ENCODE measurements at regions not wholly inside any gene's neighbourhood (a gene's known extent, or its start where the extent isn't known, plus 50 kb on each side); places are given as distances from the start of the nearest gene placed in this dataset.

DNA sequence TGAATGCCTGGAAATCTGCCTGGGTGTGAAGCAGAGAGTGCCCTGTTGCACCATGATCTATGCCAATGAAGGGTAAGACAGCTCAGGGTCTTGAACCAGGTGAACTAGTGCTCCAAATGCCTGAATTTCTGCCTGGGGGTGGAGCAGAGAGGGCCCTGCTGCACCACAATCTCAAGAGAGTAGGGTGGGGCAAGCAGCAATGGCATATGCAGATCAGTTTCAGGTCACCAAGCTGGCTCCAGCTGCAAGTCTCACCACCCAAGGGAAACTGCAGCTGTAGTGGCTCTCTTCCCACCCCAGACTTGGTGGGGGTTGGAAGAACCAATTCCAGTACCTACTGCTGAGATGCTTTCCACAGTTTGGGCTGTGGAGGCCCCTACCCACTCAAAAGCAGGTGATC, 147.0 kb downstream of the SPANXN1 start:
- no peak overlapping the region for H3K9ac ChIP-seq (ENCODE audit: insufficient read depth, low read depth, low read length)
- BruUV-seq (replicated peaks), result no TSS peak
- intact Hi-C loops (cut with micrococcal nuclease; ENCODE audit: unreplicated experiment), result no loop called here
- in situ Hi-C loops (cut with HindIII; ENCODE audit: extremely low pct_ligation_motif_present, low pct_unique_long_range_greater_than_20kb), result no loop called here
- peaks cover 49% of the 10 kb centered on the region; the same call in 1 of the 2 replicates for H3K9me3 ChIP-seq (ENCODE audit: low read length)
- no peak overlapping the region for H3K4me2 ChIP-seq (ENCODE audit: low read depth, low read length)
- H3K4me3 ChIP-seq (replicated peaks in 1 of 3; ENCODE audit: insufficient read depth in 1 of 3, low read depth in 2 of 3, low read length in 3 of 3), result no peak overlapping the region
- H3K27ac ChIP-seq (ENCODE audit: extremely low read length, insufficient read depth, low read length), result no peak overlapping the region
- ChIA-PET POLR2A (no interaction called here), CTCF (ENCODE audit: low intra/inter-chr PET ratio, low total read pairs) (no interaction called here)
- no peak for FAIRE-seq
- ATAC-seq, result no peak
- H3K27me3 ChIP-seq (ENCODE audit: control insufficient read depth in 1 of 2, insufficient read depth in 2 of 2, low read length in 2 of 2), result no peaks in the 10 kb centered on the region
- H3K36me3 ChIP-seq (replicated peaks in 1 of 2; ENCODE audit: control insufficient read depth in 1 of 2, insufficient read depth in 2 of 2, low read length in 2 of 2), result no peaks in the 10 kb centered on the region
- no peak for DNase-seq (ENCODE audit: low spot score)
- H3K4me1 ChIP-seq (ENCODE audit: insufficient read depth, low read length), result no peaks in the 10 kb centered on the region
- no peak overlapping the region for H2AFZ ChIP-seq (ENCODE audit: low read length)
- TF ChIP-seq FOXO1 (CRISPR knock-in tag; IDR thresholded peaks at IDR 0.05), result no peak
- TF ChIP-seq, protein P1, sequence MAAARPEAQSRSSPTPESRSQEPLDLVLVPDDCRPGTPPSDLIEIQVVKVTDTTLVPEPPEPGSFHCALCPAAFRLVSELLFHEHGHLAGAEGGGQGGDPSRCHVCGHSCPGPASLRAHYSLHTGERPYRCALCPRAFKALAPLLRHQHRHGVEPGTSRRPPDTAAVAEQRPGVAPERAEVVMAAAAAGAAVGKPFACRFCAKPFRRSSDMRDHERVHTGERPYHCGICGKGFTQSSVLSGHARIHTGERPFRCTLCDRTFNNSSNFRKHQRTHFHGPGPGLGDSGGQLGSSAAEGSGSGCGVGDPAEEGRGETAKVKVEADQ (CRISPR knock-in tag; IDR thresholded peaks at IDR 0.05; ENCODE audit: borderline replicate concordance), result no peak
- no peak for TF ChIP-seq SMARCC2 (IDR thresholded peaks at IDR 0.05)
- TF ChIP-seq, protein P2, sequence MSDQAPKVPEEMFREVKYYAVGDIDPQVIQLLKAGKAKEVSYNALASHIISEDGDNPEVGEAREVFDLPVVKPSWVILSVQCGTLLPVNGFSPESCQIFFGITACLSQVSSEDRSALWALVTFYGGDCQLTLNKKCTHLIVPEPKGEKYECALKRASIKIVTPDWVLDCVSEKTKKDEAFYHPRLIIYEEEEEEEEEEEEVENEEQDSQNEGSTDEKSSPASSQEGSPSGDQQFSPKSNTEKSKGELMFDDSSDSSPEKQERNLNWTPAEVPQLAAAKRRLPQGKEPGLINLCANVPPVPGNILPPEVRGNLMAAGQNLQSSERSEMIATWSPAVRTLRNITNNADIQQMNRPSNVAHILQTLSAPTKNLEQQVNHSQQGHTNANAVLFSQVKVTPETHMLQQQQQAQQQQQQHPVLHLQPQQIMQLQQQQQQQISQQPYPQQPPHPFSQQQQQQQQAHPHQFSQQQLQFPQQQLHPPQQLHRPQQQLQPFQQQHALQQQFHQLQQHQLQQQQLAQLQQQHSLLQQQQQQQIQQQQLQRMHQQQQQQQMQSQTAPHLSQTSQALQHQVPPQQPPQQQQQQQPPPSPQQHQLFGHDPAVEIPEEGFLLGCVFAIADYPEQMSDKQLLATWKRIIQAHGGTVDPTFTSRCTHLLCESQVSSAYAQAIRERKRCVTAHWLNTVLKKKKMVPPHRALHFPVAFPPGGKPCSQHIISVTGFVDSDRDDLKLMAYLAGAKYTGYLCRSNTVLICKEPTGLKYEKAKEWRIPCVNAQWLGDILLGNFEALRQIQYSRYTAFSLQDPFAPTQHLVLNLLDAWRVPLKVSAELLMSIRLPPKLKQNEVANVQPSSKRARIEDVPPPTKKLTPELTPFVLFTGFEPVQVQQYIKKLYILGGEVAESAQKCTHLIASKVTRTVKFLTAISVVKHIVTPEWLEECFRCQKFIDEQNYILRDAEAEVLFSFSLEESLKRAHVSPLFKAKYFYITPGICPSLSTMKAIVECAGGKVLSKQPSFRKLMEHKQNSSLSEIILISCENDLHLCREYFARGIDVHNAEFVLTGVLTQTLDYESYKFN (CRISPR knock-in tag; conservative IDR thresholded peaks at IDR 0.05), result no peak
- TF ChIP-seq, protein P3, sequence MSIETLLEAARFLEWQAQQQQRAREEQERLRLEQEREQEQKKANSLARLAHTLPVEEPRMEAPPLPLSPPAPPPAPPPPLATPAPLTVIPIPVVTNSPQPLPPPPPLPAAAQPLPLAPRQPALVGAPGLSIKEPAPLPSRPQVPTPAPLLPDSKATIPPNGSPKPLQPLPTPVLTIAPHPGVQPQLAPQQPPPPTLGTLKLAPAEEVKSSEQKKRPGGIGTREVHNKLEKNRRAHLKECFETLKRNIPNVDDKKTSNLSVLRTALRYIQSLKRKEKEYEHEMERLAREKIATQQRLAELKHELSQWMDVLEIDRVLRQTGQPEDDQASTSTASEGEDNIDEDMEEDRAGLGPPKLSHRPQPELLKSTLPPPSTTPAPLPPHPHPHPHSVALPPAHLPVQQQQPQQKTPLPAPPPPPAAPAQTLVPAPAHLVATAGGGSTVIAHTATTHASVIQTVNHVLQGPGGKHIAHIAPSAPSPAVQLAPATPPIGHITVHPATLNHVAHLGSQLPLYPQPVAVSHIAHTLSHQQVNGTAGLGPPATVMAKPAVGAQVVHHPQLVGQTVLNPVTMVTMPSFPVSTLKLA (IDR thresholded peaks at IDR 0.05), result no peak
- no peak for TF ChIP-seq ARID2 (CRISPR knock-in tag; IDR thresholded peaks at IDR 0.05; ENCODE audit: borderline replicate concordance)
- no peak for TF ChIP-seq NFKB2 (CRISPR knock-in tag; IDR thresholded peaks at IDR 0.05; ENCODE audit: borderline replicate concordance)
- no peak for TF ChIP-seq SRF (IDR thresholded peaks at IDR 0.05; ENCODE audit: low read depth, low read length)
- TF ChIP-seq EEA1 (CRISPR knock-in tag; IDR thresholded peaks at IDR 0.05; ENCODE audit: borderline replicate concordance), result no peak
- no peak for TF ChIP-seq MBD4 (IDR thresholded peaks at IDR 0.05; ENCODE audit: borderline replicate concordance, low read length)
- TF ChIP-seq, protein P4, sequence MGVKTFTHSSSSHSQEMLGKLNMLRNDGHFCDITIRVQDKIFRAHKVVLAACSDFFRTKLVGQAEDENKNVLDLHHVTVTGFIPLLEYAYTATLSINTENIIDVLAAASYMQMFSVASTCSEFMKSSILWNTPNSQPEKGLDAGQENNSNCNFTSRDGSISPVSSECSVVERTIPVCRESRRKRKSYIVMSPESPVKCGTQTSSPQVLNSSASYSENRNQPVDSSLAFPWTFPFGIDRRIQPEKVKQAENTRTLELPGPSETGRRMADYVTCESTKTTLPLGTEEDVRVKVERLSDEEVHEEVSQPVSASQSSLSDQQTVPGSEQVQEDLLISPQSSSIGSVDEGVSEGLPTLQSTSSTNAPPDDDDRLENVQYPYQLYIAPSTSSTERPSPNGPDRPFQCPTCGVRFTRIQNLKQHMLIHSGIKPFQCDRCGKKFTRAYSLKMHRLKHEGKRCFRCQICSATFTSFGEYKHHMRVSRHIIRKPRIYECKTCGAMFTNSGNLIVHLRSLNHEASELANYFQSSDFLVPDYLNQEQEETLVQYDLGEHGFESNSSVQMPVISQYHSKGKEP (CRISPR knock-in tag; IDR thresholded peaks at IDR 0.05), result no peak
- no peak for TF ChIP-seq HMG20B (CRISPR knock-in tag; conservative IDR thresholded peaks at IDR 0.05)
- no peak for TF ChIP-seq ZNF343 (CRISPR knock-in tag; IDR thresholded peaks at IDR 0.05)
- TF ChIP-seq, protein P5, sequence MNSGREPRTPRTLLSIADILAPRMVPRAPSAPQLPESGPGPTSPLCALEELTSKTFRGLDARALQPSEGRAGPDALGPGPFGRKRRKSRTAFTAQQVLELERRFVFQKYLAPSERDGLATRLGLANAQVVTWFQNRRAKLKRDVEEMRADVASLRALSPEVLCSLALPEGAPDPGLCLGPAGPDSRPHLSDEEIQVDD (CRISPR knock-in tag; IDR thresholded peaks at IDR 0.05; ENCODE audit: borderline replicate concordance), result no peak
- H3K79me2 ChIP-seq (ENCODE audit: insufficient read depth, low read length), result no peaks in the 10 kb centered on the region
- H4K20me1 ChIP-seq (ENCODE audit: insufficient read depth, low read length), result no peaks in the 10 kb centered on the region

Measured in HepG2 (cell line).